Thyroid gland (tissue), 4 donors: ENCODE measurements at regions not wholly inside any gene's neighbourhood (a gene's known extent, or its start where the extent isn't known, plus 50 kb on each side); places are given as distances from the start of the nearest gene placed in this dataset.

Experiments used
- DNase-seq, 2 donors: peaks; one replicate each; pipeline ENCODE4 v3.0.0-alpha.2; 2019
- H3K27ac ChIP-seq, 3 donors: fragments of 200-600 bp; sonication (generic); 1 replicate in 2 of 3; 2 replicates in 1 of 3; pipeline ENCODE4 v1.5.1; 2016 to 2019; ENCODE audit warnings: mild to moderate bottlenecking in 1 of 3, moderate library complexity in 1 of 3
- H3K27me3 ChIP-seq: fragments of 200-600 bp; sonication (generic); one replicate; pipeline ENCODE4 v1.5.1; 2019
- H3K36me3 ChIP-seq, 2 donors: fragments of 200-600 bp; sonication (generic); one replicate each; pipeline ENCODE4 v1.5.1; 2016 to 2019
- H3K4me1 ChIP-seq, 2 donors: fragments of 200-600 bp; sonication (generic); one replicate each; pipeline ENCODE4 v1.5.1; 2017 to 2019
- H3K4me3 ChIP-seq, 3 donors: fragments of 200-600 bp; sonication (generic); replicated peaks in 1 of 3; 1 replicate in 2 of 3; 2 replicates in 1 of 3; pipeline ENCODE4 v1.5.1; 2016; ENCODE audit warnings: mild to moderate bottlenecking in 1 of 3
- H3K9me3 ChIP-seq: fragments of 200-600 bp; sonication (generic); one replicate; pipeline ENCODE4 v1.5.1; 2017
- POLR2A ChIP-seq, 2 donors: fragments of 450-650 bp; IDR thresholded peaks; one replicate each; pipeline ENCODE4 v1.6.1; 2017; ENCODE audit warnings: antibody characterized with exemption in 2 of 2, mild to moderate bottlenecking in 2 of 2, moderate library complexity in 1 of 2
- WGBS, 2 donors: methylation state at CpG; one replicate each; pipeline ENCODE4 v1.1.5; 2017; 5-methylcytosine and 5-hydroxymethylcytosine counted together
- intact Hi-C: fragments of 100-400 bp; cut with DNase I; formaldehyde crosslinking; loops from one replicate; pipeline ENCODE4 v1.15.1; 2023
- TF ChIP-seq, protein P1 (sequence below), 6 experiments: fragments of 200-600 bp in 3 of 6; fragments of 450-650 bp in 3 of 6; sonication (generic) in 3 of 6; IDR thresholded peaks; one replicate each; pipeline ENCODE4 v1.5.1; 2016 to 2019; ENCODE audit warnings: antibody characterized with exemption in 6 of 6, mild to moderate bottlenecking in 2 of 6, inconsistent platforms in 1 of 6, moderate library complexity in 1 of 6

DNA sequence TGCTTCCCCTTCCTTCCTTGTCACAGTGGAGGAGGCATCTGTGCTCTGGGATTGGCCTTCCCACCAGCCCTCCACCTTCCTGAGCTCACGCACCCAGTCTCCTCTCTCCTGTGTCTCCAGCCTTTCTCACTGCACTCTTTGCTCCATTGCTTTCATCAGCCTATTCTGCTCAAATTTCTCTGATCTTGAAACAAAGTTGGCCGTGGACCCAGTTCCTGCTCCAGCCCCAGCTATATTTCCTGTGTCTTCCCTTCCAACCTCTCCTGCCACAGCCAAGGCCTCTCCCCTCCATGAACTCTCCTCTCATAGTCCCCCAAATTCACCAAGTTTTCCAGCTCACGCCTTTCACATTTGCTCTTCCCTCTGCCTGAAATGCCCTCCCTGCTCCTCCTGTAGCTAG is 226.6 kb upstream of the AGAP1 start:
- Histone ChIP-seq H3K27ac (no peak overlapping the region), H3K4me3 (no peak overlapping the region), H3K4me1 (no peaks in the 10 kb centered on the region), H3K27me3 (no peaks in the 10 kb centered on the region), H3K9me3 (no peaks in the 10 kb centered on the region), H3K36me3 (no peaks in the 10 kb centered on the region)
- intact Hi-C loops: no loop called here
- DNase-seq: peak in 1 of 2 donors; percentile 5
- whole genome bisulfite sequencing, 2 donors: 70 to 72% methylated on average over 3 of the region's 3 CpGs
- TF ChIP-seq, protein P1, sequence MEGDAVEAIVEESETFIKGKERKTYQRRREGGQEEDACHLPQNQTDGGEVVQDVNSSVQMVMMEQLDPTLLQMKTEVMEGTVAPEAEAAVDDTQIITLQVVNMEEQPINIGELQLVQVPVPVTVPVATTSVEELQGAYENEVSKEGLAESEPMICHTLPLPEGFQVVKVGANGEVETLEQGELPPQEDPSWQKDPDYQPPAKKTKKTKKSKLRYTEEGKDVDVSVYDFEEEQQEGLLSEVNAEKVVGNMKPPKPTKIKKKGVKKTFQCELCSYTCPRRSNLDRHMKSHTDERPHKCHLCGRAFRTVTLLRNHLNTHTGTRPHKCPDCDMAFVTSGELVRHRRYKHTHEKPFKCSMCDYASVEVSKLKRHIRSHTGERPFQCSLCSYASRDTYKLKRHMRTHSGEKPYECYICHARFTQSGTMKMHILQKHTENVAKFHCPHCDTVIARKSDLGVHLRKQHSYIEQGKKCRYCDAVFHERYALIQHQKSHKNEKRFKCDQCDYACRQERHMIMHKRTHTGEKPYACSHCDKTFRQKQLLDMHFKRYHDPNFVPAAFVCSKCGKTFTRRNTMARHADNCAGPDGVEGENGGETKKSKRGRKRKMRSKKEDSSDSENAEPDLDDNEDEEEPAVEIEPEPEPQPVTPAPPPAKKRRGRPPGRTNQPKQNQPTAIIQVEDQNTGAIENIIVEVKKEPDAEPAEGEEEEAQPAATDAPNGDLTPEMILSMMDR (IDR thresholded peaks at IDR 0.05): no peak
- TF ChIP-seq POLR2A (IDR thresholded peaks at IDR 0.05): no peak

DNA sequence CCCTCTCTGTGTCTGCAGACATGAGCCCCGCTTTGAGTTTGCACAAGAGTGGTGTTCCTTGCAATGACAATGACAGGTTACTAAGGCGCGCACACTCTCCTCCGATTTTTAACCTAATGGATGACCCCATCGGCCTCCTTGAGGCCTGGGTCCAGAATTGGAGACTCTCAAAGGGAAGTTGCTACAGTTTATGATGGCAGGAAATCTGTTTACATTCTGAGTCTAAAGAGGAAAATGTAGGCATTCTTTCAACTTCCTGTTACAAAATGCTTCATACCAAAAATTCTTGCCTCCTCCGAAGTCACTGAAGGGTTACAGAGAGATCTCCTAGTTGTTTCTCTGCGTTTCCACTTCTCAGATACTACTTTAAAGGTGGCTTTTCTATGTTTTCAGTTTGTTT is 225.3 kb upstream of the AGAP1 start:
- TF ChIP-seq, protein P1 (IDR thresholded peaks at IDR 0.05): no peak
- no peak for TF ChIP-seq POLR2A (IDR thresholded peaks at IDR 0.05)
- H3K27me3 ChIP-seq: no peaks in the 10 kb centered on the region
- intact Hi-C loops: no loop called here
- no peaks in the 10 kb centered on the region for H3K36me3 ChIP-seq
- no peaks in the 10 kb centered on the region for H3K9me3 ChIP-seq
- DNase-seq: no peak
- WGBS, 2 donors: 39 to 49% methylated on average over 7 of the region's 7 CpGs
- no peaks in the 10 kb centered on the region for H3K4me1 ChIP-seq
- H3K4me3 ChIP-seq: no peak overlapping the region
- no peak overlapping the region for H3K27ac ChIP-seq

GRCh38 chr2:235270291-235270690 is 223.6 kb upstream of the AGAP1 start:
- no peaks in the 10 kb centered on the region for H3K27me3 ChIP-seq
- intact Hi-C loops: no loop called here

GRCh38 chr2:235270956-235271355 is 222.9 kb upstream of the AGAP1 start:
- H3K27me3 ChIP-seq: no peaks in the 10 kb centered on the region
- DNase-seq: no peak
- intact Hi-C loops: no loop called here
- H3K4me3 ChIP-seq: no peak overlapping the region
- no peaks in the 10 kb centered on the region for H3K36me3 ChIP-seq
- no peaks in the 10 kb centered on the region for H3K4me1 ChIP-seq
- H3K9me3 ChIP-seq: no peaks in the 10 kb centered on the region
- TF ChIP-seq, protein P1 (IDR thresholded peaks at IDR 0.05): no peak
- no peak for TF ChIP-seq POLR2A (IDR thresholded peaks at IDR 0.05)
- WGBS, 2 donors: 78 to 85% methylated on average over 4 of the region's 4 CpGs
- H3K27ac ChIP-seq: no peak overlapping the region

More at GRCh38 chr2:235270291-235270690, 223.6 kb upstream of the AGAP1 start:
- H3K4me3 ChIP-seq: no peak overlapping the region
- TF ChIP-seq, protein P1 (IDR thresholded peaks at IDR 0.05): no peak
- no peak for TF ChIP-seq POLR2A (IDR thresholded peaks at IDR 0.05)
- 87 to 88% methylated on average over 4 of the region's 4 CpGs for WGBS, 2 donors
- H3K4me1 ChIP-seq: no peaks in the 10 kb centered on the region
- no peaks in the 10 kb centered on the region for H3K36me3 ChIP-seq
- no peak overlapping the region for H3K27ac ChIP-seq
- DNase-seq: no peak
- no peaks in the 10 kb centered on the region for H3K9me3 ChIP-seq

DNA sequence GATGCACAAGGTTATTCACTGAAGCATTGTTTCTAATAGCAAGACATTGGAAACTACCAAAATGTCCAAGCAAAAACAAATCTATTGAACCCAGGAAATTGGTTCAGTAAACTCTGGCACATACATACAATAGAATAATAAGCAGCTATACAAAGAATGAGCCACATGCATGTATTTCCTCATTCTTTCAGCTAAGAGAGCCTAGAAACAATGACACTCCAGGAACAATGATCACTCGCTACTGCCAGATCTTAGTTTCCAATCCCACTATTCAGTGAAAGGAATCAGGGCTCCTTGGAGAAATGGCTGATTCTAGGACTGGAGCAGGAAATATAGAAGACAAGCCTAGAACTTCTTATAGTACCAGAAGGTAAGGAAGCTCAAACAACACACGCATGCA is 221.9 kb upstream of the AGAP1 start:
- TF ChIP-seq, protein P1 (IDR thresholded peaks at IDR 0.05): no peak
- no peak for TF ChIP-seq POLR2A (IDR thresholded peaks at IDR 0.05)
- DNase-seq: no peak
- intact Hi-C loops: no loop called here
- no peaks in the 10 kb centered on the region for H3K27me3 ChIP-seq
- H3K4me3 ChIP-seq: no peak overlapping the region
- no peaks in the 10 kb centered on the region for H3K4me1 ChIP-seq
- WGBS, 2 donors: 96 to 98% methylated on average over 2 of the region's 2 CpGs
- no peaks in the 10 kb centered on the region for H3K36me3 ChIP-seq
- no peaks in the 10 kb centered on the region for H3K9me3 ChIP-seq
- no peak overlapping the region for H3K27ac ChIP-seq
